ENCODE measurements at regions not wholly inside any gene's neighbourhood (a gene's known extent, or its start where the extent isn't known, plus 50 kb on each side); places are given as distances from the start of the nearest gene placed in this dataset.

DNA sequence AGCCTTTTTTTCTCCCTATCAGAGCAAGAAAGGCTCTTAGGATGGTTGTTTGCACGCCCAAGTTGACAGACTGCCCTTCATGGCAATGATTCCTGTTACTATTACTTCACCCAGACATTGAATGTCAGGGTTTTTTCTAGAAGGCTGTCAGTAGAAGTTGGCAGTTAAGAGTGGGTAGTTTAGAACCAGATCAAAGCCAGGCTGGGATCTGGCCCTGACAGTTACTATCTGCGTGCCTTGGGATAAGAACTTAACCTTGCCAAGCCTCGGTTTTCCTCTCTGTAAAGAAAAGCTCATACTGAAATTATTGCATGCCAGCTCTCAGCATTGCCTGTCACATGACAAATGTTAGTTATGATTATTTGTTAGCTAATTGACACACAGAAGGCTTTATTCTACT lies 58.7 kb upstream of the PPP2R5A start:
- no peak for DNase-seq

DNA sequence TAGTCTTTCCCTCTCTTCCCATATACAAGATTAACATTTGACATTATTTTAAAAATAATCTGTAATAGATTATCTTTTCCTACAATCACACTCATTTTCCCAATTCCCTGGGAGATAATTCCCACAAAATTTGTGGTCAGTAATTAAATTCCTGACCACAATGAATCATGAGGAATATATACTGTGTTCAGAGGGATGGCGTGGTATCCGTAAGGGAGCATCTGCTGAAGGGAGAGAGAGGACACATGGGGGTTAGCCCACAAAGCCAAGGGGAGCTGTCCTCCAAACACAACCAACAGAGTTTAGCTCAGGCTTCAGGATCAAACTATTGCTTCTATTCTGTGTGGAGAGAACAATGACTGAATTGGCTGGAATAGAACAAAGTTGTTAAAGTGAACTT lies 57.1 kb upstream of the PPP2R5A start:
- DNase-seq = no peak

DNA sequence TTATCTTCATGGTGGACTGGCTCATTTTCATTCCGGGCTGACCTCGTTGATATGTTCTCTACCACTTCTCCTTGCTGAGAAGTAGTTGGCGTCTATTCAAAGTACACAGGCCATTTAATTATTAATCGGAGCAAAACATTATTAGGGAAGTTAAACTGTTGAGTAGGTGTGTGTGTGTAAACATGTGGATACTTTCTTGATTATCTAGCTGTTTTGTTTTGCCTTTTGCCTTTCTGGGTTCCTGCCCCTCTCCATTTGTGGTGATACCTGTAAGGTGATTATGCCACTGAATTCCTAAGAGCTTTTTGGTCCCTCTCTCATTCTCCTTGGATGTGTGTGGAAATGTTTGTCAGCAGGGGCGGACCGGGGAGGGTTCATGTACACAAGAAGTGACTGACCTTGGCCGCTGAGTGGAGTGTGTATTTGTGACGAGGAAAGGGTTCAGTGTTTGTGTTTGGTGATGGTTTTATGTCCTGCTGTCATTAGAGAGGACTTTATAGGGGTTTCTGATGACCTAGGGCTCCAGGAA lies 56.6 kb upstream of the PPP2R5A start:
- DNase-seq = no peak

DNA sequence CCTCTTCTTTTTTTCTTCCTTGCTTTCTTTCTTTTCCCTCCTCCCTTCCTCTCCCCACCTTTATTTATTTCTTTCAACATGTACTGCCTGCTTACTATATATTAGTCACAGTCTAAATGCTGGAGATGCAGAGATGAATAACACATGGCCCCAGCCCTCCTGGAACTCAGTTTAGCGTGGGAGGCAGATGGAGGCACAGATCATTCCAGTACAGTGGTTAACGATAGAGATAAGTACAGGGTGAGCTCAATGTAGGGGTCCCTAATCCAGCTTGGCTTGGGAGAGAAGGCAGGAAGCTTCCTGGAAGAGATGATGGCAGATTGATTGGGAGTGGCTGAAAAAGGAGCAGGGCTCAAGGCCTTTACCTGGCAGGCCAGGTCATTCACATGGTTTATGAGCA lies 55.6 kb upstream of the PPP2R5A start:
- no peak for DNase-seq

DNA sequence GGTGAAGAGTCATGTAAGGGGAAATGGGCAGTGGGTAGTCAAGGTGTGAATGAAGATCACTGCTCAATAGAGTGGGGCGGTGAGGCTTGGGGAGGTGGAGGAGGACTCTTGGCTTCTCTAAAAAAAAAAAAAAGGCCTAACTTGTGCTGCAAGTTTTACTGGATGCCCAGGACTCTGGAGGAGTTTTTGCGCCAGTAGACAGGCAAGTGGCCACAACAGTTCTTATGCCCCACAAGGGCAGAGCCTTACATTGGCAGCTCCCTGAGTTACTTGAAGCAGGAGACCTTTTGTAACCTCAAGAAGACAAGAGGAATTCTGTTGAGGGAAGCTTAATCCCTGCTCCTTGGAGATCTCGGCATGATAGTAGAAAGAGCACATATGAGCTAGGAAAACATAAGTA lies 54.9 kb upstream of the PPP2R5A start:
- DNase-seq = no peak

DNA sequence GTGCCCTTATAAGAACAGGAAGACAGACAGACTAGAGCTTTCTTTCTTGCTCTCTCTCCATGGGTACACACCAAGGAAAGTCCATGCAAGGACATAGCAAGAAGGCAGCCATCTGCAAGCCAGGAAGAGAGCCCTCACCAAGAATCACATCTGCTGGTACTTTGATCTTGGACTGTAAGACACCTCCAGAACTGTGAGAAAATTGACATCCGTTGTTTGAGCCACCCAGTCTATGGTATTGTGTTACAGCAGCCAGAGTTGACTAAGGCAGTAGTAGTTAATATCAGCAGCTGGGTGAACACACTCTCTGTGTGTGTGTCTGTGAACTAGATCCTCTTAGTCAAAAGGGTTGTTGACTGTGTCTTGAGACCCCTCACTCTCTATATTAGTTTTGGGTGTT lies 53.8 kb upstream of the PPP2R5A start:
- DNase-seq = no peak

DNA sequence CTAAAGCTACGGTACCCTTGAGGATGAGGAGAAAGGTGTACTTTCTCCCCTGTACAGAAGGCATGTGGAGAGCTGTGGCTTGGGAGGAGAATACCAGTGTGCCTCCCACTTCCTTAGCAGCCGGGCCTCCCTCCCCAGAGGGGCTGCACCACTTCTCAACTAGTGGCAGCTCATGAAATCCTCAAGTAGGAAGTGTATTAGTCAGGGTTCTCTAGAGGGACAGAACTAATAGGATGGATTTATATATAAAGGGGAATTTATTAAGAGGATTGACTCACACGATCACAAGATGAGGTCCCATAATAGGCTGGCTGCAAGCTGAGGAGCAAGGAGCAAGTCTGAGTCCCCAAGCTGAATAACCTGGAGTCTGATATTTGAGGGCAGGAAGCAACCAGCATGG lies 53.1 kb upstream of the PPP2R5A start:
- no peak for DNase-seq

DNA sequence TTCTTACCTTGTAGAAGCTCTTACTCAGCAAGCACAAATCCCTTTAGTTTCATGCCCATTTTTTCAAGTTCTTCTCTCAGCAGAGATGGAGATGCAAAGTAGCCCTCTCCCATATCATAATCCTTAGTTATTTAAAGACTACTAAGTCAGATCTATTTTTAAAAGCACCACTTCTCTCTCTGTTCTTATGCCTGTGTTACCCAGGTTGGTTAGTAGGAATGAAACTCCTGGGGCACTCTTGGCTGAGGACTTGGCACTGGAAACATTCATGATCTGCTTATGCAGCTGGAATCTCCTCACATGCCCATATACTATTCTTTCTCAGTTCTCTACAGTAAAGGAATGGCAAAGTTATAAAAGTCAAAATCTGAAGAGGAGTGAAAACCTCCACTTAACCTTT lies 51.9 kb upstream of the PPP2R5A start:
- no peak for DNase-seq

DNA sequence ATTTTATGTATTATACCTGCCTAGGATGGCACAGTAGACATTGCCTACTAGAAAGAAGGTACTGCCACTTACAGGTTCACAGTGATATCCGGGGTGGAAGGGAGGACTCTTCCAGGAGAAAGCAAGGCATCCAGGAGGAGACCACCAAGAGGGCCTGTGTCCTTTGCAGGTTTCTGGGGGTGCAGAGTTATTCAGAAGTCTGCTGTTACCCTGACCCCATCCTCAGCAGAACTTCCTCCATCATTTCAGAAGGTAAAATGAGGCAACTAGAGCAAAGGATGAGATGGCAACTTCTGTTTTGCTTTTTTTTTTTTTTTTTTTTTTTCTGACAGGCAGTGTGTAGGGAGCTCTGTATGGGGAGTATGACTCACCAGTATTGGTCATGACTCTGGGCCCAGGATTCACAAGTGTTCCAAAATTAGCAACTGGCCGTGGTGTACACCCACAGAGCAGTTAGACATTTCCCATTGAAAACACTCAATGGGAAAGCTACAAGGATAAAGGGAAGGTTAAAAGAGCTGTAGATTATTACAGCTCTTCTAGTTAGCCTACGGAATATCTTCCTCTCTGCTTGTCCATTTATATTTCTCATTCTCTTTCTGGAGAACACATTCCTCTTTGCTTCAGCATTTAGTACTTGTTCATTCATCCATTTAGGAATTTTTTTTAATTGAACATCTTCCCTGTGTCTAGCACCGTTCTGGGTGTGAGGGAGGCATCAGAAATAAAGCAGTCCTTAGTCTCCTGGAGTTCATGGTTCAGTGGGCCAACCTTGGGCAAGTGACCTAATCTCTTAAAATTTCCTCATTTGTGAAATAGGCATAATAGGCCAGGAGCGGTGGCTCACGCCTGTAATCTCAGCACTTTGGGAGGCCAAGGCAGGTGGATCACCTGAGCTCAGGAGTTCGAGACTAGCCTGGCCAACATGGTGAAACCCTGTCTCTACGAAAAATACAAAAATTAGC lies 50.5 kb upstream of the PPP2R5A start:
- no peak for DNase-seq

Data from NCI-H2029 treated with DMSO at 0.1 percent for 48 hours (cell line).